ENCODE measurements at regions not wholly inside any gene's neighbourhood (a gene's known extent, or its start where the extent isn't known, plus 50 kb on each side); places are given as distances from the start of the nearest gene placed in this dataset.
A peak's percentile ranks its signal among the peaks of the same experiment; 100 is the strongest.

DNA sequence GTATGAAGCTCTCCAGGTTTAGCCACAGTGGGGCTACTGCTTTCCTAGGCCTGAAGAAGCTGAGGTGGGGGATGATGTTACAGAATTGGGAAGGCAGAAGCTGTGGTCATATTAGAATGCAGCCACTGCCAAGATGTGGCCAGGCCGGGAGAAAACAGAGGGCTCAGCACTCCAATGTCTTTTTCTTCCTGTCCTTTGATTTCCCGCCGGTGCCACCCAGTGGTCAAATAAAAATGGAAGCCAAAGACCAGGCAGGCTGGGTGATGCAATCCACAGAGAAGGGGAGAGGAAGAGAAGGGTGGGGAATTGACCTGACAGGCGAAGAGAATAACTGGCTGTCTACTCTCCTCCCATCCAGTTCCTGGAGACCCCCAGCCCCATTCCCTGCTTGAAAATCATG, 94.9 kb upstream of the SHISA3 start:
- CTCF ChIA-PET: interaction anchor here (0.7 kb wide), 1 partner anchor 213 kb away, joined by 4 read pairs; no protein-coding TSS in a partner anchor
- TF ChIP-seq FOXK2 (IDR thresholded peaks at IDR 0.05) (no peak), BHLHE40 (IDR thresholded peaks at IDR 0.05; ENCODE audit: borderline replicate concordance) (no peak), CTBP1 (IDR thresholded peaks at IDR 0.05; ENCODE audit: borderline replicate concordance) (no peak), HDGF (IDR thresholded peaks at IDR 0.05; ENCODE audit: borderline replicate concordance) (no peak), NFRKB (IDR thresholded peaks at IDR 0.05) (no peak), SP1 (IDR thresholded peaks at IDR 0.05) (no peak)
- POLR2A ChIA-PET: no interaction called here
- peak; percentile 49 for DNase-seq (ENCODE audit: extremely low spot score)

DNA sequence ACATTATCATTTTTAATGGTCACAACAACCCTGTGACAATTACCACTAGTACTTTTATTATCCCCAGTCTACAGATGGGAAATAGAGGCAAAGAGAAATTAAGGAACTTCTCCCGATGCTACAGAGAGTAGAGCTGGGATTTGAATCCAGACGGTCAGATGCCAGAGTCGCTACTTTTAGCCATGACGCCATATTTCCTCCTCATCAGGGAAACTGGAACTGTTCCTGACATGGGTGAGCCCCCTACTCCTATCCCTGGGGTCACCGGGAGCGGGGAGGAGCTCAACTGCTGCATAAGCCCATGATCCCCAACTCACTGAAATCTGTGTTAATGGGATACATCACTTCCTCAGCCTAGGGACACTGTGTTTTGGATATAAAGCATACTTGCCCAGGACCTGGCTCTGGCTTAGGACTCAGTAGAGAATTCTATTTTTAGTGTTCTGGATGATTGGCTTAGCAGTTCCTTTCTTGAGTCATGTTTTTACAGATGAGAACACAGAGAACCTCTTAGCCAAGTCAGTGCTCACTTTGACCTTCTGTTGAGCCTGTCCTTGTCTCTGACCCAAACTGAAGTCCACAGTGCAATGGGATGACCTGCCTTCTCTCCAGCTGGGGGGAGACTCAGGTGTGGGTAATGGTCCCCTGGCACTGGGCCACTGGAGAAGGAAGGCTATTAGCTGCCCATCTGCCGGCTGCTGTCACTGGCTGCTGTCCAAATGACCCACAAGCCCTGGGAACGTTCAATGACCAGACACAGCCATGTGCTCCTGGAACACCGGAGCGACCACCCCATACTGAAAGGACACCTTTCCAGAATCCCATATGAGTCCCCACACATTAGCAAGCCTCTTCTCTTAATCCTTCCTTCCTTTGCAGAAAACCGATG, 90.8 kb upstream of the SHISA3 start:
- CTCF ChIA-PET: no interaction called here
- POLR2A ChIA-PET: no interaction called here
- DNase-seq (ENCODE audit: extremely low spot score): no peak
- no peak for TF ChIP-seq FOXK2 (IDR thresholded peaks at IDR 0.05)
- TF ChIP-seq BHLHE40 (IDR thresholded peaks at IDR 0.05; ENCODE audit: borderline replicate concordance): no peak
- TF ChIP-seq NFRKB (IDR thresholded peaks at IDR 0.05): no peak
- no peak for TF ChIP-seq SUZ12 (IDR thresholded peaks at IDR 0.05)
- TF ChIP-seq ELF4 (IDR thresholded peaks at IDR 0.05): no peak
- no peak for TF ChIP-seq LEF1 (IDR thresholded peaks at IDR 0.05; ENCODE audit: borderline replicate concordance)
- no peak for TF ChIP-seq ZNF384 (IDR thresholded peaks at IDR 0.05)
- TF ChIP-seq HDGF (IDR thresholded peaks at IDR 0.05; ENCODE audit: borderline replicate concordance): no peak

DNA sequence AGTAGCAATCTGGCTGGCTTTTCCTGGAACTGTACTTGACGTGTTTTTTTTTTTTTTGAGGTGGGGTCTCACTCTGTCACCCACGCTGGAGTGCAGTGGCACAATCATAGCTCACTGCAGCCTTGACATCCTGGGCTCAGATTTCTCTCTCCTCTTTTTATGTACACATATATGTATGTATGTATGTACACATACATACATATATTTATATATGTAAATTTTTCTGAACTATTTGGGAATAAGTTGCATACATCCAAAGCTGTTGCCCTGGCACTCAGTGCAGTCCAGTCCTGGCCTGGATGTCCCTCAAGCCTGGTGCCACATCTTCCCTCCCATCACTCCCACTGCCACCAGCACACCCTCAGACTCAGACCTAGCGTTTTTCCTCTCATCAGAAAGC, 89.0 kb upstream of the SHISA3 start:
- POLR2A ChIA-PET: no interaction called here
- DNase-seq (ENCODE audit: extremely low spot score): no peak
- CTCF ChIA-PET: no interaction called here
- no peak for TF ChIP-seq HDGF (IDR thresholded peaks at IDR 0.05; ENCODE audit: borderline replicate concordance)
- TF ChIP-seq ELF4 (IDR thresholded peaks at IDR 0.05): no peak
- no peak for TF ChIP-seq NFRKB (IDR thresholded peaks at IDR 0.05)
- TF ChIP-seq FOXM1 (IDR thresholded peaks at IDR 0.05; ENCODE audit: borderline replicate concordance): no peak
- TF ChIP-seq BHLHE40 (IDR thresholded peaks at IDR 0.05; ENCODE audit: borderline replicate concordance): no peak
- TF ChIP-seq SUZ12 (IDR thresholded peaks at IDR 0.05): no peak
- TF ChIP-seq ARNT (IDR thresholded peaks at IDR 0.05): no peak
- TF ChIP-seq, protein P1, sequence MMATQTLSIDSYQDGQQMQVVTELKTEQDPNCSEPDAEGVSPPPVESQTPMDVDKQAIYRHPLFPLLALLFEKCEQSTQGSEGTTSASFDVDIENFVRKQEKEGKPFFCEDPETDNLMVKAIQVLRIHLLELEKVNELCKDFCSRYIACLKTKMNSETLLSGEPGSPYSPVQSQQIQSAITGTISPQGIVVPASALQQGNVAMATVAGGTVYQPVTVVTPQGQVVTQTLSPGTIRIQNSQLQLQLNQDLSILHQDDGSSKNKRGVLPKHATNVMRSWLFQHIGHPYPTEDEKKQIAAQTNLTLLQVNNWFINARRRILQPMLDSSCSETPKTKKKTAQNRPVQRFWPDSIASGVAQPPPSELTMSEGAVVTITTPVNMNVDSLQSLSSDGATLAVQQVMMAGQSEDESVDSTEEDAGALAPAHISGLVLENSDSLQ (IDR thresholded peaks at IDR 0.05): no peak
- TF ChIP-seq LEF1 (IDR thresholded peaks at IDR 0.05; ENCODE audit: borderline replicate concordance): no peak
- TF ChIP-seq ZNF384 (IDR thresholded peaks at IDR 0.05): no peak
- no peak for TF ChIP-seq TARDBP (IDR thresholded peaks at IDR 0.05)
- TF ChIP-seq FOXK2 (IDR thresholded peaks at IDR 0.05): no peak
- no peak for TF ChIP-seq FOXA1 (IDR thresholded peaks at IDR 0.05)
- TF ChIP-seq L3MBTL2 (conservative IDR thresholded peaks at IDR 0.05): no peak
- TF ChIP-seq CTBP1 (IDR thresholded peaks at IDR 0.05; ENCODE audit: borderline replicate concordance): no peak
- no peak for TF ChIP-seq SP1 (IDR thresholded peaks at IDR 0.05)

DNA sequence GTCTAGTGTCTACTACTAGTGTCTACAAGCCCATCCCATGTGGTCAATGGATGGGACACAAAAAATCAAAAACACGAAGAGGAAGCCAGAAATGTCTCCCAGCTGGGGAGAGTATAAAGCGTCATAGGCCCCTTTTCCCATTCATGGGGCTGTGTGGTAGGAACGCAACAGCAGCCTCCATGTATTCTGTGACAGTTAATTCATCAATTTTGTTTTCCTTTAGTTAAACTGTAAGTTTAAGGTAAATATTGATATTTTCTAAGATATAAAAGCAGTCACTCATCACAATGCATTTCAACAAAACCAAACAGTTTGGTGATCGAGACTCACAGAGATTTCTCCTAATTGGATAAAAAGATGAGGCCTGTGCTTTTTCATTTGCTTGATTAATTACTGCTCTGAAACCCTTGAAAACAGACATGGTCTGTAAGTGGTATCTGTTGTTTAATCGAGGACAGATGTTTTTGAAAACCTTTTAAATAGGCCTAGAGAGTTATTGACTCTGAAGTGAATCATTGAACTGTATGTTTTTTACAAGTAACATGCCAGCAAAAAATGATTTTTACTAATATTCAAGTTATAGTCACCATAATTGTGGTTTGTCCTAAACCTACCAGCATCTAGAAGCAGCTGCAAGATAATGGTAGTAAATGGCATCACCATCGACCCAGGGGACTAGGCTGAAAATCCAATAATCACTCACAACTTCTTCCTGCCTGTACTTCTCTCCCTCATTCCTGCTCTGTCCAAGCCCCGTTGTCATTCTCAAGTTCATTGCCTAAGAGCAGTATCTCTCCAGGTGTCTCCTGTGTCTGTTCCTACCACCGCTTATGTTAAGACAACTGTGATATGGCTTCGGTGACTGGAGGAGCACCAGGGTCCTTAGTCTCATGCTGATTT, 87.7 kb upstream of the SHISA3 start:
- TF ChIP-seq BHLHE40 (IDR thresholded peaks at IDR 0.05; ENCODE audit: borderline replicate concordance) (no peak), LEF1 (IDR thresholded peaks at IDR 0.05; ENCODE audit: borderline replicate concordance) (no peak), CTBP1 (IDR thresholded peaks at IDR 0.05; ENCODE audit: borderline replicate concordance) (no peak), ARNT (IDR thresholded peaks at IDR 0.05) (no peak), NFRKB (IDR thresholded peaks at IDR 0.05) (no peak), SUZ12 (IDR thresholded peaks at IDR 0.05) (no peak), ZNF384 (IDR thresholded peaks at IDR 0.05) (no peak), FOXA1 (IDR thresholded peaks at IDR 0.05) (no peak), FOXK2 (IDR thresholded peaks at IDR 0.05) (no peak), TARDBP (IDR thresholded peaks at IDR 0.05) (no peak), ELF4 (IDR thresholded peaks at IDR 0.05) (no peak), L3MBTL2 (conservative IDR thresholded peaks at IDR 0.05) (no peak), SP1 (IDR thresholded peaks at IDR 0.05) (no peak)
- TF ChIP-seq, protein P1 (IDR thresholded peaks at IDR 0.05): no peak
- no peak for DNase-seq (ENCODE audit: extremely low spot score)
- ChIA-PET POLR2A (no interaction called here), CTCF (no interaction called here)

DNA sequence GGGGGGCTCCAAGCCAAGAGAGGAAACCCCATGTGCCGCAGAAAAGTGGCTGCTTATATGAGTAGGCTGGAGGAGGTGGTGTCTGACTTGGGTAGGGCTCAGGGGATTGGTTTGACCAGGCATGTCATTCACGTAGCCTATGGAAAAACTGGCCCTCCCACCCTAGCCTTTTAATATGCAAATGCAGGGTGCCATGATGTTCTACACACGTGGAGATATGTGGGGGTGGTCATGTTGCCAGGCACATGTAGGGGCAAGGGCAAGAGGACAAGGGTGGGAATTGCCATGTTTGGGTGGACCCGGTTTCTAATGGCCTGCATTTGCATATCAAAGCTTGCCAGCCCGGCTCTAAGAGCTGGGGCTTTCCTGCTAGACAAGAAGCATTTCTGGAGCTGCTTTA, 86.9 kb upstream of the SHISA3 start:
- no peak for TF ChIP-seq ELF4 (IDR thresholded peaks at IDR 0.05)
- no peak for TF ChIP-seq L3MBTL2 (conservative IDR thresholded peaks at IDR 0.05)
- no peak for TF ChIP-seq ZNF384 (IDR thresholded peaks at IDR 0.05)
- no peak for TF ChIP-seq HDGF (IDR thresholded peaks at IDR 0.05; ENCODE audit: borderline replicate concordance)
- TF ChIP-seq, protein P1 (IDR thresholded peaks at IDR 0.05): no peak
- TF ChIP-seq CTBP1 (IDR thresholded peaks at IDR 0.05; ENCODE audit: borderline replicate concordance): no peak
- no peak for TF ChIP-seq FOXK2 (IDR thresholded peaks at IDR 0.05)
- no peak for TF ChIP-seq SUZ12 (IDR thresholded peaks at IDR 0.05)
- no peak for TF ChIP-seq FOXM1 (IDR thresholded peaks at IDR 0.05; ENCODE audit: borderline replicate concordance)
- POLR2A ChIA-PET: no interaction called here
- CTCF ChIA-PET: no interaction called here
- no peak for DNase-seq (ENCODE audit: extremely low spot score)
